HCT116 (cell line): ENCODE measurements at regions not wholly inside any gene's neighbourhood (a gene's known extent, or its start where the extent isn't known, plus 50 kb on each side); places are given as distances from the start of the nearest gene placed in this dataset.

Experiments used
- ATAC-seq: fragments of 200-7000 bp; cut with Tn5 transposase; 2 replicates; pipeline ENCODE4 v1.9.1; 2020; ENCODE audit warnings: mild to moderate bottlenecking, moderate library complexity
- BruUV-seq: library from RNA; stranded (reverse); fragments of 400-500 nt; replicated peaks from 2 replicates; lab custom pipeline; 2021; lab: Mats Ljungman, UMichigan
- CTCF ChIA-PET: fragments of 300-600 bp; sonication (Branson Sonifier 250); formaldehyde crosslinking; loops from one replicate; lab custom pipeline; 2021; ENCODE audit warnings: antibody characterized with exemption; lab: Charles Lee
- POLR2A ChIA-PET: fragments of 300-600, 350-600 bp; sonication (Branson Sonifier 250); formaldehyde crosslinking; loops from one replicate; lab custom pipeline; 2021; ENCODE audit warnings: antibody characterized with exemption; lab: Charles Lee
- RAD21 ChIA-PET, 2 experiments: fragments of 300-600 bp; sonication (Branson Sonifier 250); formaldehyde crosslinking; loops; one replicate each; lab custom pipeline; 2023; ENCODE audit warnings: low total read pairs in 2 of 2; ENCODE audit not compliant: uncharacterized antibody in 2 of 2, unreplicated experiment in 2 of 2, low non-redundant PET in 1 of 2; lab: Charles Lee
- DNase-seq: peaks from one replicate; pipeline ENCODE4 v3.0.0-alpha.2; 2010; ENCODE audit warnings: low read depth, low spot score
- H2AFZ ChIP-seq: fragments of 200-600 bp; shearing (Covaris generic), sonication (generic); 2 replicates; pipeline ENCODE4 v1.6.1; 2017; ENCODE audit warnings: low read depth, mixed run types, mixed read lengths, antibody characterized with exemption, low read length; ENCODE audit not compliant: poor library complexity, severe bottlenecking
- H3K27ac ChIP-seq: 2 replicates; pipeline ENCODE4 v1.5.1; 2012; ENCODE audit warnings: low read depth, low read length
- H3K27me3 ChIP-seq: fragments of 200-600 bp; sonication (generic); 2 replicates; pipeline ENCODE4 v1.6.1; 2016; ENCODE audit warnings: mixed run types, low read length, mixed read lengths; ENCODE audit not compliant: insufficient read depth
- H3K36me3 ChIP-seq, 2 experiments: fragments of 200-500 bp in 1 of 2; fragments of 200-600 bp in 1 of 2; sonication (Bioruptor generic) in 1 of 2; sonication (generic) in 1 of 2; 2 replicates each; pipeline versions ENCODE4 v1.5.1 to v1.6.1; 2014 to 2016; ENCODE audit warnings: low read length in 2 of 2, inconsistent platforms in 1 of 2, mixed read lengths in 1 of 2, mixed run types in 1 of 2; ENCODE audit not compliant: insufficient read depth in 2 of 2, control insufficient read depth in 1 of 2
- H3K4me1 ChIP-seq, 2 experiments: fragments of 200-600 bp in 1 of 2; sonication (generic) in 1 of 2; 2 replicates each; pipeline versions ENCODE4 v1.5.1 to v1.6.1; 2012 to 2017; ENCODE audit warnings: low read length in 2 of 2, inconsistent platforms in 1 of 2, mild to moderate bottlenecking in 1 of 2, mixed read lengths in 1 of 2, mixed run types in 1 of 2, moderate library complexity in 1 of 2; ENCODE audit not compliant: insufficient read depth in 2 of 2, control insufficient read depth in 1 of 2
- H3K4me2 ChIP-seq: fragments of 200-600 bp; sonication (generic); 2 replicates; pipeline ENCODE4 v1.6.1; 2017; ENCODE audit warnings: mixed run types, low read length, mixed read lengths
- H3K4me3 ChIP-seq, 2 experiments: fragments of 200-600 bp in 1 of 2; sonication (generic) in 1 of 2; replicated peaks in 1 of 2; 2 replicates each; pipeline ENCODE4 v1.5.1; 2011 to 2016; ENCODE audit warnings: low read length in 2 of 2, control low read depth in 1 of 2, low read depth in 1 of 2, mild to moderate bottlenecking in 1 of 2, mixed read lengths in 1 of 2, mixed run types in 1 of 2
- H3K79me2 ChIP-seq: fragments of 200-600 bp; sonication (generic); 2 replicates; pipeline ENCODE4 v1.6.1; 2017; ENCODE audit warnings: mild to moderate bottlenecking, mixed run types, low read length, moderate library complexity, mixed read lengths; ENCODE audit not compliant: insufficient read depth
- H3K9ac ChIP-seq: fragments of 200-600 bp; sonication (generic); 2 replicates; pipeline ENCODE4 v1.6.1; 2016; ENCODE audit warnings: low read length, mixed read lengths
- H3K9me2 ChIP-seq: fragments of 200-600 bp; sonication (generic), shearing (Covaris generic); 2 replicates; pipeline ENCODE4 v1.6.1; 2017; ENCODE audit warnings: mixed run types, mild to moderate bottlenecking, moderate library complexity; ENCODE audit not compliant: insufficient read depth
- H3K9me3 ChIP-seq, 2 experiments: fragments of 200-500 bp in 1 of 2; fragments of 200-600 bp in 1 of 2; sonication (Bioruptor generic) in 1 of 2; sonication (generic) in 1 of 2; 2 replicates each; pipeline ENCODE4 v1.6.1; 2014 to 2017; ENCODE audit warnings: low read length in 2 of 2, mixed read lengths in 2 of 2, inconsistent platforms in 1 of 2, low read depth in 1 of 2, mild to moderate bottlenecking in 1 of 2, mixed run types in 1 of 2, moderate library complexity in 1 of 2; ENCODE audit not compliant: control insufficient read depth in 1 of 2, insufficient read depth in 1 of 2
- H4K20me1 ChIP-seq: fragments of 200-600 bp; sonication (generic), shearing (Covaris generic); 2 replicates; pipeline ENCODE4 v1.6.1; 2017; ENCODE audit warnings: mixed run types, mild to moderate bottlenecking, moderate library complexity; ENCODE audit not compliant: insufficient read depth
- ATF3 ChIP-seq: IDR thresholded peaks from 2 replicates; pipeline ENCODE4 v1.6.1; 2012
- CBX3 ChIP-seq: IDR thresholded peaks from 2 replicates; pipeline ENCODE4 v1.6.1; 2012; ENCODE audit warnings: low read depth
- CEBPB ChIP-seq: IDR thresholded peaks from 2 replicates; pipeline ENCODE4 v1.6.1; 2012; ENCODE audit warnings: low read depth
- CTCF ChIP-seq, 3 experiments: fragments of 200-600 bp in 1 of 3; sonication (generic) in 1 of 3; IDR thresholded peaks in 2 of 3; conservative IDR thresholded peaks in 1 of 3; 2 replicates each; pipeline ENCODE4 v1.5.1; 2012 to 2017; ENCODE audit warnings: low read depth in 2 of 3, low read length in 2 of 3, antibody characterized with exemption in 1 of 3, borderline replicate concordance in 1 of 3, control low read depth in 1 of 3, mild to moderate bottlenecking in 1 of 3, mixed read lengths in 1 of 3, mixed run types in 1 of 3, moderate library complexity in 1 of 3; ENCODE audit not compliant: insufficient read depth in 1 of 3
- EGR1 ChIP-seq: IDR thresholded peaks from 2 replicates; pipeline ENCODE4 v1.6.1; 2012; ENCODE audit warnings: low read depth
- ELF1 ChIP-seq: IDR thresholded peaks from 2 replicates; pipeline ENCODE4 v1.6.1; 2012; ENCODE audit warnings: low read depth, borderline replicate concordance
- EZH2 ChIP-seq: fragments of 200-600 bp; sonication (generic); IDR thresholded peaks from 2 replicates; pipeline ENCODE4 v1.6.1; 2017; ENCODE audit warnings: antibody characterized with exemption, mixed run types
- EZH2phosphoT487 ChIP-seq: fragments of 200-600 bp; IDR thresholded peaks from 2 replicates; pipeline ENCODE4 v1.6.1; 2018; ENCODE audit warnings: antibody characterized with exemption, borderline replicate concordance
- FOSL1 ChIP-seq: IDR thresholded peaks from 2 replicates; pipeline ENCODE4 v1.6.1; 2012; ENCODE audit warnings: low read depth
- JUND ChIP-seq: IDR thresholded peaks from 2 replicates; pipeline ENCODE4 v1.6.1; 2012
- POLR2A ChIP-seq: IDR thresholded peaks from 2 replicates; pipeline ENCODE4 v1.7.0; 2011; ENCODE audit warnings: borderline replicate concordance; ENCODE audit not compliant: insufficient read depth, insufficient read length; ENCODE audit errors: extremely low read depth
- POLR2AphosphoS5 ChIP-seq: IDR thresholded peaks from 2 replicates; pipeline ENCODE4 v1.6.1; 2011; ENCODE audit warnings: mild to moderate bottlenecking, low read depth, low read length, moderate library complexity
- REST ChIP-seq: IDR thresholded peaks from 2 replicates; pipeline ENCODE4 v1.6.1; 2012; ENCODE audit warnings: low read depth
- SIN3A ChIP-seq: IDR thresholded peaks from 2 replicates; pipeline ENCODE4 v1.6.1; 2012; ENCODE audit warnings: low read depth
- SP1 ChIP-seq: IDR thresholded peaks from 2 replicates; pipeline ENCODE4 v1.6.1; 2012; ENCODE audit warnings: low read depth
- SRF ChIP-seq: IDR thresholded peaks from 2 replicates; pipeline ENCODE4 v1.6.1; 2012; ENCODE audit warnings: low read depth
- TCF7L2 ChIP-seq: IDR thresholded peaks from 2 replicates; pipeline ENCODE4 v1.7.0; 2011; ENCODE audit warnings: borderline replicate concordance, inconsistent platforms; ENCODE audit not compliant: insufficient read depth, insufficient read length; ENCODE audit errors: extremely low read depth
- YY1 ChIP-seq: IDR thresholded peaks from 2 replicates; pipeline ENCODE4 v1.6.1; 2011; ENCODE audit warnings: low read length, low read depth, moderate library complexity, mild to moderate bottlenecking; ENCODE audit not compliant: insufficient replicate concordance; ENCODE audit errors: extremely low read depth
- ZBTB33 ChIP-seq: IDR thresholded peaks from 2 replicates; pipeline ENCODE4 v1.6.1; 2011; ENCODE audit warnings: mild to moderate bottlenecking, low read length, moderate library complexity; ENCODE audit not compliant: insufficient replicate concordance; ENCODE audit errors: extremely low read depth
- intact Hi-C: fragments of 100-400 bp; cut with micrococcal nuclease; formaldehyde crosslinking; loops from 2 replicates; pipeline ENCODE4 v1.10.0; 2022

- Histone ChIP-seq H4K20me1 (no peaks in the 10 kb centered on the region), H3K9me3 (no peaks in the 10 kb centered on the region), H3K4me2 (no peak overlapping the region), H3K9me2 (no peaks in the 10 kb centered on the region), H3K36me3 (no peaks in the 10 kb centered on the region), H2AFZ (no peak overlapping the region), H3K79me2 (no peaks in the 10 kb centered on the region), H3K4me3 (no peak overlapping the region), H3K27ac (no peak overlapping the region), H3K9ac (no peak overlapping the region), H3K4me1 (no peaks in the 10 kb centered on the region), H3K27me3 (no peaks in the 10 kb centered on the region)
- TF ChIP-seq FOSL1, result no peak
- TF ChIP-seq POLR2AphosphoS5, result no peak
- TF ChIP-seq SRF, result no peak
- TF ChIP-seq POLR2A, result no peak
- TF ChIP-seq YY1, result no peak
- TF ChIP-seq SP1, result no peak
- TF ChIP-seq ELF1, result no peak
- no peak for TF ChIP-seq TCF7L2
- TF ChIP-seq CEBPB, result no peak
- no peak for TF ChIP-seq JUND
- TF ChIP-seq ZBTB33, result no peak
- TF ChIP-seq REST, result no peak
- no peak for TF ChIP-seq EZH2phosphoT487
- no peak for TF ChIP-seq CTCF (IDR thresholded peaks at IDR 0.05 in 2 of 3, conservative IDR thresholded peaks at IDR 0.05 in 1 of 3; ENCODE audit: borderline replicate concordance in 1 of 3, insufficient read depth in 1 of 3, low read depth in 2 of 3, low read length in 2 of 3)
- TF ChIP-seq EZH2, result no peak
- no peak for TF ChIP-seq SIN3A
- TF ChIP-seq EGR1, result no peak
- no peak for TF ChIP-seq ATF3
- TF ChIP-seq CBX3, result no peak
- POLR2A ChIA-PET, result no interaction called here
- RAD21 ChIA-PET, result no interaction called here
- BruUV-seq, result no TSS peak
- CTCF ChIA-PET, result no interaction called here
- no peak for DNase-seq
- intact Hi-C loops, result no loop called here
- ATAC-seq, result no peak
These were observed 145.8 kb upstream of the SAMSN1 start for GRCh38 chr21:14691914-14692313.
